ENCODE measurements at regions not wholly inside any gene's neighbourhood (a gene's known extent, or its start where the extent isn't known, plus 50 kb on each side); places are given as distances from the start of the nearest gene placed in this dataset.

- no peak for DNase-seq
- no peak for TF ChIP-seq CTCF (IDR thresholded peaks at IDR 0.05)
- no peak for TF ChIP-seq POLR2A (IDR thresholded peaks at IDR 0.05)
- H3K4me3 ChIP-seq (replicated peaks in 1 of 3), result no peak overlapping the region
- no peak overlapping the region for H3K27ac ChIP-seq
- 65 to 67% methylated on average over 2 of the region's 2 CpGs for WGBS, 2 donors
- H3K4me1 ChIP-seq, result no peaks in the 10 kb centered on the region
- intact Hi-C loops (cut with DNase I), result no loop called here
- H3K36me3 ChIP-seq, result no peaks in the 10 kb centered on the region
- H3K27me3 ChIP-seq, result no peaks in the 10 kb centered on the region
- H3K9me3 ChIP-seq, result no peaks in the 10 kb centered on the region
These were observed 670.4 kb downstream of the ZPLD1 start for GRCh38 chr3:103105206-103105605.

GRCh38 chr3:103112273-103112672, 677.5 kb downstream of the ZPLD1 start:
- Histone ChIP-seq H3K4me1 (no peaks in the 10 kb centered on the region), H3K27me3 (no peaks in the 10 kb centered on the region), H3K27ac (no peak overlapping the region), H3K36me3 (no peaks in the 10 kb centered on the region), H3K9me3 (no peaks in the 10 kb centered on the region), H3K4me3 (replicated peaks in 1 of 3) (no peak overlapping the region)
- DNase-seq, result no peak
- no peak for TF ChIP-seq CTCF (IDR thresholded peaks at IDR 0.05)
- no peak for TF ChIP-seq POLR2A (IDR thresholded peaks at IDR 0.05)
- intact Hi-C loops (cut with DNase I), result no loop called here

- WGBS, 2 donors, result 88 to 96% methylated on average over 1 of the region's 1 CpG
- DNase-seq, result no peak
- Histone ChIP-seq H3K4me1 (no peaks in the 10 kb centered on the region), H3K36me3 (no peaks in the 10 kb centered on the region), H3K9me3 (no peaks in the 10 kb centered on the region), H3K27me3 (no peaks in the 10 kb centered on the region), H3K4me3 (replicated peaks in 1 of 3) (no peak overlapping the region), H3K27ac (no peak overlapping the region)
- TF ChIP-seq CTCF (IDR thresholded peaks at IDR 0.05) (no peak), POLR2A (IDR thresholded peaks at IDR 0.05) (no peak)
- intact Hi-C loops (cut with DNase I), result no loop called here
These were observed 691.3 kb downstream of the ZPLD1 start for GRCh38 chr3:103126115-103126514.

GRCh38 chr3:103127098-103127630, 692.3 kb downstream of the ZPLD1 start:
- WGBS, 2 donors, result 71 to 76% methylated on average over 5 of the region's 5 CpGs
- intact Hi-C loops (cut with DNase I), result no loop called here
- Histone ChIP-seq H3K9me3 (no peaks in the 10 kb centered on the region), H3K4me1 (no peaks in the 10 kb centered on the region), H3K4me3 (replicated peaks in 1 of 3) (no peak overlapping the region), H3K27ac (no peak overlapping the region), H3K36me3 (no peaks in the 10 kb centered on the region), H3K27me3 (no peaks in the 10 kb centered on the region)
- DNase-seq, result no peak
- no peak for TF ChIP-seq CTCF (IDR thresholded peaks at IDR 0.05)

- Histone ChIP-seq H3K36me3 (no peaks in the 10 kb centered on the region), H3K9me3 (no peaks in the 10 kb centered on the region), H3K27ac (no peak overlapping the region), H3K4me1 (no peaks in the 10 kb centered on the region), H3K27me3 (no peaks in the 10 kb centered on the region), H3K4me3 (replicated peaks in 1 of 3) (no peak overlapping the region)
- WGBS, 2 donors, result 70 to 79% methylated on average over 1 of the region's 1 CpG
- TF ChIP-seq CTCF (IDR thresholded peaks at IDR 0.05) (no peak), POLR2A (IDR thresholded peaks at IDR 0.05) (no peak)
- no peak for DNase-seq
- intact Hi-C loops (cut with DNase I), result no loop called here
These were observed 692.9 kb downstream of the ZPLD1 start for GRCh38 chr3:103127737-103128136.
